OCI-LY3 (cell line): ENCODE measurements at regions not wholly inside any gene's neighbourhood (a gene's known extent, or its start where the extent isn't known, plus 50 kb on each side); places are given as distances from the start of the nearest gene placed in this dataset.

Experiments used
- H2AFZ ChIP-seq: fragments of 200-600, 300-600 bp; shearing (Covaris generic); 2 replicates; pipeline ENCODE4 v1.6.0; 2014; ENCODE audit warnings: antibody characterized with exemption, low read depth, low read length
- H3K27ac ChIP-seq: fragments of 200-600, 300-600 bp; sonication (generic); 2 replicates; pipeline ENCODE4 v1.5.1; 2014; ENCODE audit warnings: mild to moderate bottlenecking, low read length, moderate library complexity, mixed read lengths
- H3K27me3 ChIP-seq: fragments of 200-600, 300-600 bp; sonication (generic); 2 replicates; pipeline ENCODE4 v1.6.1; 2014; ENCODE audit warnings: low read depth, low read length, mixed read lengths
- H3K36me3 ChIP-seq: fragments of 200-600, 300-600 bp; sonication (generic); replicated peaks from 2 replicates; pipeline ENCODE3; 2014; ENCODE audit warnings: low read depth, low read length, mixed read lengths
- H3K4me1 ChIP-seq: fragments of 300-600, 200-600 bp; sonication (generic); 2 replicates; pipeline ENCODE4 v1.6.1; 2014; ENCODE audit warnings: low read length, mixed read lengths
- H3K4me2 ChIP-seq: fragments of 200-600, 300-600 bp; sonication (generic); 2 replicates; pipeline ENCODE4 v1.6.1; 2014; ENCODE audit warnings: low read length, mixed read lengths
- H3K4me3 ChIP-seq: fragments of 300-600, 200-600 bp; sonication (generic); 2 replicates; pipeline ENCODE4 v1.5.1; 2014; ENCODE audit warnings: antibody characterized with exemption, mild to moderate bottlenecking, low read length, moderate library complexity
- H3K79me2 ChIP-seq: fragments of 300-600, 200-600 bp; shearing (Covaris generic); 2 replicates; pipeline ENCODE4 v1.6.1; 2014; ENCODE audit warnings: mild to moderate bottlenecking, low read length, mixed read lengths
- H3K9ac ChIP-seq: fragments of 300-600, 200-600 bp; shearing (Covaris generic); 2 replicates; pipeline ENCODE4 v1.6.0; 2014; ENCODE audit warnings: mild to moderate bottlenecking, low read length, moderate library complexity
- H3K9me3 ChIP-seq: fragments of 200-600, 300-600 bp; shearing (Covaris generic); 2 replicates; pipeline ENCODE4 v1.6.1; 2014; ENCODE audit warnings: low read length, mixed read lengths; ENCODE audit not compliant: insufficient read depth
- H4K20me1 ChIP-seq: fragments of 200-600, 300-600 bp; sonication (generic); 2 replicates; pipeline ENCODE4 v1.6.1; 2016; ENCODE audit warnings: low read length, mixed read lengths; ENCODE audit not compliant: insufficient read depth
- EZH2phosphoT487 ChIP-seq: fragments of 200-600 bp; shearing (Covaris generic); IDR thresholded peaks from 2 replicates; pipeline ENCODE4 v1.6.1; 2018; ENCODE audit warnings: antibody characterized with exemption, mixed run types, low read depth
- TF ChIP-seq, protein P1 (sequence below): fragments of 200-600, 300-600 bp; sonication (generic); IDR thresholded peaks from 2 replicates; pipeline ENCODE4 v1.5.1; 2014; ENCODE audit warnings: antibody characterized with exemption, low read length, low read depth

DNA sequence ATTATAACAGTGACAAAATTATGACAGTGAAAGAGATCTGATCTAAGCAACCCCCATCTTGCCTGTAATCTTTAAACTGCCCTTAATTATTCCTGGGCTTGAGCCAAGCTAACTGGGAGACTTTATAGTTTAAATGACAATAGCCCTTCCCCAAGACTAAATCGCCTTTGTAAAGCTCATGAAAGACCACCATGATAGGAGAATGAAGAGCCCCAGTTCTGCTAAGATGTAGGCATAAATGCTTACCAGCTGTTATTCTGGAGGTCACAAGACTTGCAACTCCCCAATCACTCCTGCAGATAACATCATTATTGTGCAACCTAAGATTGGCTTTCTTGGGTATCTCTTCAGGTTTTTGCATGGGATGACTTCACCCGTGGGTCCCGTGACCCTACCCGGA lies 599.7 kb downstream of the KCNH5 start:
- Histone ChIP-seq H3K9me3 (no peaks in the 10 kb centered on the region), H3K9ac (no peak overlapping the region), H2AFZ (no peak overlapping the region), H3K79me2 (no peaks in the 10 kb centered on the region), H3K27ac (no peak overlapping the region), H3K4me3 (no peak overlapping the region), H3K36me3 (no peaks in the 10 kb centered on the region), H3K4me2 (no peak overlapping the region), H3K4me1 (no peaks in the 10 kb centered on the region), H4K20me1 (no peaks in the 10 kb centered on the region), H3K27me3 (no peaks in the 10 kb centered on the region)
- no peak for TF ChIP-seq EZH2phosphoT487
- TF ChIP-seq, protein P1, sequence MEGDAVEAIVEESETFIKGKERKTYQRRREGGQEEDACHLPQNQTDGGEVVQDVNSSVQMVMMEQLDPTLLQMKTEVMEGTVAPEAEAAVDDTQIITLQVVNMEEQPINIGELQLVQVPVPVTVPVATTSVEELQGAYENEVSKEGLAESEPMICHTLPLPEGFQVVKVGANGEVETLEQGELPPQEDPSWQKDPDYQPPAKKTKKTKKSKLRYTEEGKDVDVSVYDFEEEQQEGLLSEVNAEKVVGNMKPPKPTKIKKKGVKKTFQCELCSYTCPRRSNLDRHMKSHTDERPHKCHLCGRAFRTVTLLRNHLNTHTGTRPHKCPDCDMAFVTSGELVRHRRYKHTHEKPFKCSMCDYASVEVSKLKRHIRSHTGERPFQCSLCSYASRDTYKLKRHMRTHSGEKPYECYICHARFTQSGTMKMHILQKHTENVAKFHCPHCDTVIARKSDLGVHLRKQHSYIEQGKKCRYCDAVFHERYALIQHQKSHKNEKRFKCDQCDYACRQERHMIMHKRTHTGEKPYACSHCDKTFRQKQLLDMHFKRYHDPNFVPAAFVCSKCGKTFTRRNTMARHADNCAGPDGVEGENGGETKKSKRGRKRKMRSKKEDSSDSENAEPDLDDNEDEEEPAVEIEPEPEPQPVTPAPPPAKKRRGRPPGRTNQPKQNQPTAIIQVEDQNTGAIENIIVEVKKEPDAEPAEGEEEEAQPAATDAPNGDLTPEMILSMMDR: no peak

GRCh38 chr14:62451221-62451620 lies 594.0 kb downstream of the KCNH5 start:
- no peak overlapping the region for H3K27ac ChIP-seq
- no peaks in the 10 kb centered on the region for H4K20me1 ChIP-seq
- no peak overlapping the region for H3K4me3 ChIP-seq
- H3K9ac ChIP-seq: no peak overlapping the region
- no peaks in the 10 kb centered on the region for H3K9me3 ChIP-seq
- no peak for TF ChIP-seq EZH2phosphoT487
- TF ChIP-seq, protein P1: no peak
- no peaks in the 10 kb centered on the region for H3K27me3 ChIP-seq
- H3K4me1 ChIP-seq: no peaks in the 10 kb centered on the region
- no peak overlapping the region for H3K4me2 ChIP-seq
- H3K79me2 ChIP-seq: no peaks in the 10 kb centered on the region
- no peak overlapping the region for H2AFZ ChIP-seq
- no peaks in the 10 kb centered on the region for H3K36me3 ChIP-seq

- Histone ChIP-seq H3K36me3 (no peaks in the 10 kb centered on the region), H3K9ac (no peak overlapping the region), H3K27me3 (no peaks in the 10 kb centered on the region), H3K27ac (no peak overlapping the region), H3K9me3 (no peaks in the 10 kb centered on the region), H2AFZ (no peak overlapping the region), H4K20me1 (no peaks in the 10 kb centered on the region), H3K4me1 (no peaks in the 10 kb centered on the region), H3K79me2 (no peaks in the 10 kb centered on the region), H3K4me3 (no peak overlapping the region), H3K4me2 (no peak overlapping the region)
- TF ChIP-seq EZH2phosphoT487: no peak
- TF ChIP-seq, protein P1: no peak
Measured at GRCh38 chr14:62453226-62453625, 592.0 kb downstream of the KCNH5 start.

GRCh38 chr14:62455446-62455845 lies 589.8 kb downstream of the KCNH5 start:
- no peaks in the 10 kb centered on the region for H3K4me1 ChIP-seq
- no peak overlapping the region for H3K9ac ChIP-seq
- no peaks in the 10 kb centered on the region for H4K20me1 ChIP-seq

More at GRCh38 chr14:62455446-62455845, 589.8 kb downstream of the KCNH5 start:
- H3K27ac ChIP-seq: no peak overlapping the region
- no peaks in the 10 kb centered on the region for H3K36me3 ChIP-seq
- H3K79me2 ChIP-seq: no peaks in the 10 kb centered on the region
- H3K4me2 ChIP-seq: no peak overlapping the region
- TF ChIP-seq, protein P1: no peak
- TF ChIP-seq EZH2phosphoT487: no peak
- no peak overlapping the region for H2AFZ ChIP-seq
- H3K9me3 ChIP-seq: no peaks in the 10 kb centered on the region
- no peak overlapping the region for H3K4me3 ChIP-seq
- no peaks in the 10 kb centered on the region for H3K27me3 ChIP-seq
